NAMALWA (cell line): ENCODE measurements at regions not wholly inside any gene's neighbourhood (a gene's known extent, or its start where the extent isn't known, plus 50 kb on each side); places are given as distances from the start of the nearest gene placed in this dataset.
"Not testable (repeated sequence)": the region's sequence is repeated elsewhere in the genome, so short reads cannot be mapped to it uniquely, and the experiment has no call there.

Experiments used
- DNase-seq: peaks from one replicate; pipeline ENCODE4 v3.0.0-alpha.2; 2015; ENCODE audit warnings: low spot score

GRCh38 chr4:23533859-23534258 is 356.0 kb downstream of the PPARGC1A start:
- DNase-seq: no peak

DNA sequence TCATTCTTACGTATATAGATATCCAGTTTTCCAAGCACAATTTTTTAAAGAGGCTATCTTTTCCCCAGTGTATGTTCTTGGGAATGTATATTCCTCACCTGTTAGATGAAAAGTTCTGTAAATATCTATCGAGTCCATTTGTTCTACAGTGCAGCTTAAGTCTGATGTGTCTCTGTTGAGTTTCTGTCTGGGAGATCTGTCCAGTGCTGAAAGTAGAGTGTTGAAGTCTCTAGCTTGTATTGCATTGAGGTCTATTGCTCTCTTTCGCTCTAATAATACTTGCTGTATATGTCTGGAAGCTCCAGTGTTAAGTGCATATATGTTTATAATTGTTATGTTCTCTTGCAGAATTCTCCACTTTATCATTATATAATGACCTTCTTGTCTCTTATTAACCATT is 373.1 kb downstream of the PPARGC1A start:
- no peak for DNase-seq

DNA sequence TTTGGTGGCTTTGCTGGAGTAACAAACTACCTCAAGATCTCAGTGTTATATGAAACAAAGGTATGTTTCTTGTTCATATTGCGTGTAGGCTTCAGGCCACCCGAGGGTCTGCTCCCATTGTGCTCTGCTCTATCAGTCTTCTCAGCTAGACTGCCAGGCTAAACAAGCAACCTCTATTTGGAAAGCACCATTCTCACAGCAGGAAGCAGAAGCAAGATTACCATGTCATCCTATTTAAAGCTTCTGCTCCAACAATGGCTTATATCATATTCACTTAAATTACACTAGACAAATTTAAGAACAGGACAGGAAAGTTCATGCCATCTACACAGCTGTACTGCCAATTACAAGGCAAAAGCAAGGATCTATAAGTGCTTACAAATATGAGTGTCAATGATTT is 385.8 kb downstream of the PPARGC1A start:
- no peak for DNase-seq

GRCh38 chr4:23500894-23501449 is 388.9 kb downstream of the PPARGC1A start:
- DNase-seq: no peak

DNA sequence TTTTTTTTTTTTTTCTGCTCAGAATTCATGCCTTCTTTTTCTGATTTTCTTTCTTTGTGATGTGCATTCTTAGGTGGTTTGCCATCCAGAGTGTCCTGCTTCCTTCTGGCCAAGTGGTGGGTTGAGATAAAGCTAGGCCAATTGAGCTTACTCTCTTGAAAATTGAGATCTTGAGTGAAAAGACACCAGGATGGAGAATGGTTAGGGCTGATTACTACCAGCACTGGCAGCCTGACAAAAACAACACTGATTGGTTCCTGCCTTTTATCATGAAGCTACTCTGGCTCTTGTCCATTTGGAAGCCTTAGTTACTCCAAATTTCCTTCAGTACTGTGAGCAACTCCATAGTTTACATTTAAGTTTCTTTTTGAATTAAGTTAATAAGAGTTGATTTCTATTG is 404.0 kb downstream of the PPARGC1A start:
- DNase-seq: no peak

DNA sequence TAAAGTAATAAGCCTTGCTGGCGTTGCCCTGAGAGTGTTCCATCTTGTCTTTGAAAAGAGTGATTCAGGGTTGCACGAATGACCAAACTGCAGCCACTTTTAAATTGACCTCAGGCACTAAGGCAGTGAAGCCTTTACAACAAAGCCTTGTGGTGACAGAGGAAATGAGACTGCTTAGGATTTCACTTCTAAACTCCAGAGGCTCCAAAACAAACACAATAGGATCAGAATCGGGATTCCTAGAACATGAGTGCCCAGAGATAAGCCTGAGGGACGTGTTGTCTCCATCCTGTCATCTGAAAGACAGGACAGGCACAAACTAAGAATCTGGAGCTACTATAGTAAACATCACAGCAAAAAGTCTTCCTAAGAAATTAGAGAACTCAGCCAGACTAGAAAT is 405.2 kb downstream of the PPARGC1A start:
- no peak for DNase-seq

GRCh38 chr4:23483320-23483960 is 406.4 kb downstream of the PPARGC1A start:
- DNase-seq: no peak

GRCh38 chr4:23481566-23481965 is 408.3 kb downstream of the PPARGC1A start:
- no peak for DNase-seq

DNA sequence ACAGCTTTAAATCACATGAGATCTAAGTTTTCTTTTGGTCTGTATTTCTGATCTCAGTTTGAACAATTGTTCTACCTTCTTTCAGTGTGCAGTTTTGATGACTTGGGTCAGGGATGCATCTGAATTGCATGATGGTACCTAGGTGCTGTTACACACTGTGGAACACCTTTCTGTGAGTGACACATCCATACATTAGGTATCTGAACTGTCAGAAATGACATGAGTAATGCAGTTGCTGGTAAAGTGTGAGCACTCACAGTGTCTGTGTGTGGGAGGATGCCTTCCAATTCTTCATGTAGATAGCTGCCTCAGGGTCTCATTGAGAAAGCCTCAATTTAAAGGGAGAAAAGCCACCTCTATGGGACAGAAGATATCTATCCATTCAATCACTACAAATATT is 411.9 kb downstream of the PPARGC1A start:
- no peak for DNase-seq

DNA sequence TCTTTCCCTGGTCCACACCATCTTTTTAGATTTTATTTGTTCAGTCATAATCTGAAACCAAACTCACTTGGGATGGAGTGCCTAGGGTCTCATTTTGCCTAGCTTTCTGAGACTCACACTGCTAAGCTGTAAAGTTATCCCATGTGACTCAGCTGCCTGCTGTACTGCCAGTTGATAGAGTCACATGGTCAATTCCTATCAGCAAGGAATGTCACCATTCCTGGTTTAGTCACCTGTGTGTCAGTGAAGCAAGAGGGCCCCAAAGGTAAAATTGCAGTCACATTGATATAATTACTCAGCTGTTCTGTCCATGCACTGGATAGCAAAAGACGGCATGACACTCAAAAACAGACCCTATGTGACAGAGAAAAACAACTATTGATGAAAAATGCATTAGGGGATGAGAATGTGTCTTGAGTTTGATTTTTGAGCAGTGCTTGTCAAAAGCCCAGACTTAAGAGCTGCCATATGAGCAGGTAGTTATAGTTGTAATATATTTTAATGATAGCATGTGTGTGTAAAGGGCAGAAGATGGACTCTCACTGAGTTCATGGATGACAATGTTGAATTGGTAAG is 413.2 kb downstream of the PPARGC1A start:
- DNase-seq: no peak

DNA sequence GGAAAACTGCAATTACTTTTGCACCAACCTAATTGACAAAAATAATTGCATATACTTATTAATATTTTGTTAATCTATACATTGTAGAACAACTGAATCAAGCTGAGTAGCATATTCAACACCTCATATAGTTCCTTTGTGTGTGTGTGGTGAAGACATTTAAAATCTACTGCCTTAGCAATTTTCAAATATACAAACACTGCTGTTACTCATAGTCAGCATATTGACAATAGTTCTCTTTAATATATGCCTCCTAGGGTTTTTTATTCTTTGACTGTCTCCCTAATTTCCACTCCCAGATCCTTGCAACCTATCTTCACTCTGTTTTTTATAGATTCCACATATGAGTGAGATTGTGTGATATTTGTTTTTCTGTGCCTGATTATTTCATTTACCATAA is 426.8 kb downstream of the PPARGC1A start:
- DNase-seq: no peak

DNA sequence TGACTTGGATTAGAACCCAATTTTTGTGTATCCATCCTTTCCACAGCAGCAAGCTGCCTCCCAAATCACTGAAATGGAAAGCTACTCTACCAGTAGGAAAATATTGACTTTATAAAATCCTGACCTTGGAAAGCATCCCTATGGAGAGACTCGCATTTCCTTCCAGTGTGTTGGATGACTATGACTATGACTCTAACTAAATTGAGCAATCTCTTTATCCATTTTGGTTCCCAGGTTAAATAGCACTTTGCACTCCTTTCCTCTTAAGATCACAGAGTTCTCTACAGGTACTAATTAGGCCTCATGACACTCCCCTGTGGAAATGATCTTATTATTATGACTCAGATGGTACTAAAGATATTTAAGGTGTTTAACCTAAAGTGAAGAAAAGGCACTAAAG is 431.8 kb downstream of the PPARGC1A start:
- DNase-seq: no peak

- no peak for DNase-seq
Measured at GRCh38 chr4:23456864-23457263, 433.0 kb downstream of the PPARGC1A start.

DNA sequence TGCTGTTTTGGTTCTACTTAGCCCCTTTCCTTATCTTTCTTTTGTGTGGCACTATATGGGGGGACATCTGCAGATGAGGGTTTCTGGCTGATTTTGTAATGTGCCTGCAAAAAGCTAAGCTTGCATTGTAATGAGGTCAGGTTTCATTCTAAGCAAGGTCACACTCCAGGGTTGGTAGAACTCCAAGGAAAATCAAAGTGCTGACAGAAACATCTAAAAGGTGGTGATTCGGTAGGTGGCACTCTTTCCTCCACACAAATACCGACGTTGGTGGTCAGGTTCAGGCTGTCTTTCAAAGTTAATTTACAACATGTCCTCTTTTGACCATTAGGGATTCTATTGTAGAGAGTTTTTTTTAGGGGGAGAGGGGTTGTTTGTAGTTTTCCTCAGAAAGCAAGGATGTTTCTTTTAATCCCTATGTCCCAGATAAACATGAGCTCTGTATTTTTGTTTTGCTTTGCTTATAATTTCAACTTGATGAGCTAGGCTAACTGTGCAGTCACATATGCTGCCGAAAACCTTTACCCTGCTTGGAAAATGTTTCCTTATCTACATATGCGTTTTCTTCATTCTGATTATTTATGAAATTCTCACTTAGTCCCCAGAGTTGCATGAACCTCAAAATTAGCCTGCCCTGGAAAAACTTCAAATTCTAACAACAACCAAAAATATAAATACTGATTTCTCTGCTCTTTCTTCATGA is 434.2 kb downstream of the PPARGC1A start:
- DNase-seq: no peak

GRCh38 chr4:23441530-23442069 is 448.2 kb downstream of the PPARGC1A start:
- no peak for DNase-seq

- no peak for DNase-seq
Measured at GRCh38 chr4:23438764-23439163, 451.1 kb downstream of the PPARGC1A start.

DNA sequence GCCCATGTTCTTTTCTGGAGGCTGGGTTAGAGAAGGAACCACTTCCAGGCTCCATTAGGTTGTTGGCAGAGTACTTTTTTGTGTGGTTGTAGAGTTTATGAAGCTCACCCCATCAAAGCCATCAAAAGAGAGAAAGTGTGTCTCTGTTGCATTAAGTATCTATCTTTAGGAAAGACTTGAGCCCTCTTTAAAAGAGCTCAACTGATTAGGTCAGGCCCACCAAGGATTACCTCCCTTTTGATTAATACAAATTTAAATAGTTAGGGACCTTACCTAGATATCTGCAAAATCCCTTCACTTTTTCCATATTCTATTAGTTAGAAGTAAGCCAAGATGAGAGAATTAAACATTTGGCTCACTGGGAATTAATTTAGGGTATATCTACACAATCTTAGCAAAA is 460.4 kb downstream of the PPARGC1A start:
- DNase-seq: no peak

DNA sequence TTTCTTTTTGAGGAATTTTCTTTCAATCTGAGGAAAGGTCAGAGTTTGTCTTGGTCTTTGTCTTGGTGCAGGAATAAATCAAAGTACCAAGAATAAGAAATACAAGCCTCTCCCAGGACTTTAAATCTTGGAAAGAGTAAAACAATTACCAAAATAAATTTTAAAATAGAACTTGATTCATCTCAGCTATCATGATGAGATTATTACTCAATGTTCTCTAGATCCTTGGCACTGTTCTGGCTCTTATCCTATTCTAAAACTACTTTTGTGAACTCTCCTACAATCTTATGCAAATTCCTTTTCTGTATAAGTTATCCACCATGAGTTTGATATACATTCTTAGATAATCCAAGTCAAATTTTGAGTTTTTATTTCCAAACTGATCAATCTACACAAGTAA is 464.3 kb downstream of the PPARGC1A start:
- no peak for DNase-seq

- DNase-seq: no peak
Measured at GRCh38 chr4:23423540-23423939, 466.3 kb downstream of the PPARGC1A start.

- DNase-seq: no peak
Measured at GRCh38 chr4:23422878-23423277, 467.0 kb downstream of the PPARGC1A start.

DNA sequence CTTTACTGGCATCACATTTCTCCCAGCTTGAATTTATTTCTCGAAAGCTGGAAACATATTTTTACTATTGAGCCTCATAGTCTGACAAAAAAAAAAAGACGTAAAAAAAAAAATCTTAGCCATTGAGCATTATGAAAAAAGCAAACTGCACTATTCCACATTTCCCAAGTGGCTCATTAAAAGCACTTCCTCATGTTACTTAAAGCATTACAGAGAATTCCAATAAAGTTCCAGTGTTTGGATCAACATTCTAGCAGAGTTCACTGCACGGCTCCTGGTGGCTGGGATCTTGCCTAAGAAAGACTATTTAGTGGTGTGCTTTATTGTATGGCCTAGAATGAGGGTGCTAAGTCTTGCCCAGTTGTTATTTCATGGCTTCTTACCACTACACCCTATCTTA is 476.2 kb downstream of the PPARGC1A start:
- DNase-seq: no peak

- no peak for DNase-seq
Measured at GRCh38 chr4:23412701-23413100, 477.1 kb downstream of the PPARGC1A start.

GRCh38 chr4:23408913-23409312 is 480.9 kb downstream of the PPARGC1A start:
- not testable (repeated sequence) for DNase-seq
